Stimulated activated CD4-positive, alpha-beta T cell treated with anti-CD3 and anti-CD28 coated beads, Interleukin-15, amount 100 ng/mL, for 24 hours (primary cell): ENCODE measurements at regions not wholly inside any gene's neighbourhood (a gene's known extent, or its start where the extent isn't known, plus 50 kb on each side); places are given as distances from the start of the nearest gene placed in this dataset.

Experiments used
- DNase-seq: peaks from one replicate; pipeline ENCODE4 v3.0.0-alpha.2; 2020

DNA sequence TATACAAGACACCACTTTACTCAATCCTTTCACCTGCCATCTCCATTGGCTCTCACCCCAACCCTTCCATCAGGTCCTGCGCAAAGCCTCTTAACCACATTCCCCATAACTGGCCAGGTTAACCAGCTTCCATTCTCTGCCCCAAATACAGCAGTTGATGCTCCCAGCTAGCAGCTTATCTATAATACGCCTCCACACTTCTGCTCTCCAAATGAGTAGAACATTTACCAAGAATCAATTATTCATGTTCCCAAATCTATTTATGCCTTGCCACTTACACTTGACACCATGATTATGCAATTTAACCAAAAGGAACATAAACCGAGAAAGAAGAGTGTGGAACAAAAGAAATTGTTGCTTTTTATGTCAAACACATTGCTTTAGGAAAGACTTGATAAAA, 103.7 kb upstream of the TPM1 start:
- no peak for DNase-seq

- DNase-seq, result no peak
Observed at GRCh38 chr15:62940093-62940754, 102.3 kb upstream of the TPM1 start.

- peak; percentile 13 for DNase-seq
Observed at GRCh38 chr15:62940755-62941361, 101.7 kb upstream of the TPM1 start.

DNA sequence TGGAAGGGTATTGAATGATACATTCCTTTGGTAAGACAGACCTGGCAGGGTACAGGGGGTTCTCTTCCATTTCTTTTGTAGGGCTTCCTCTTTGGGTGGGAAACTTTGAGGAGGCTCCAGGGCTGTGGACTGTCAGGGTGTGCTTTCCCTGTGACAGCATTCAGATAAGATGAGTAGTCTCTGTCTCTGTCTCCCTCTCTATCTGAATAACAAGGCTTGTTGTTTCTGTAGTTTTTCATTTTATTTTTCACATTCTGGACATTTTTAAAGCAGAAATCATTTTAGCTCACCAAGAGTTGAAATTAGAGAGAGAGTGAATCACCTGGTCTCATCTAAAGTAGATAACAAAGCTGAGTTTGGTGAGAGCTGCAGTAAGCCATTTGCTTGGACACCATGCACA, 100.8 kb upstream of the TPM1 start:
- no peak for DNase-seq

DNA sequence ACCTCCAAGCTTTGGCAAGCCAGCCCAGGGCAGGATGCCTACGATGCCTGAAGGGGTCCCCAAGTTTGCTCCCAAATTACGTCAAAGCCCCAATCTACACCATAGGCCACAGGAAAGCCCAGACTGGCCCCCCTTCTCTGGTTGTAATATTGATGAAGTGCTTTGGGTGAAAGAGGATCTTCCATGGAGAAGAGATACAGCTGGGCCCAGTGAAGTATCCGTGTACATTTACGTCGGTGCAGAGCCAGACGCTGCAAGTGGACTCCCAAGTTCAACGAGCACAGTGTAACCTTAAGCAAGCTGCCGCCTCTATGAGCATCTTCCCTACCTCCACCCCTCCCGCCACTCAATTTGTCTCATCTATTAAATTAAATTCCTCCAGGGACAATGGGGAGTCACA, 100.1 kb upstream of the TPM1 start:
- no peak for DNase-seq

DNA sequence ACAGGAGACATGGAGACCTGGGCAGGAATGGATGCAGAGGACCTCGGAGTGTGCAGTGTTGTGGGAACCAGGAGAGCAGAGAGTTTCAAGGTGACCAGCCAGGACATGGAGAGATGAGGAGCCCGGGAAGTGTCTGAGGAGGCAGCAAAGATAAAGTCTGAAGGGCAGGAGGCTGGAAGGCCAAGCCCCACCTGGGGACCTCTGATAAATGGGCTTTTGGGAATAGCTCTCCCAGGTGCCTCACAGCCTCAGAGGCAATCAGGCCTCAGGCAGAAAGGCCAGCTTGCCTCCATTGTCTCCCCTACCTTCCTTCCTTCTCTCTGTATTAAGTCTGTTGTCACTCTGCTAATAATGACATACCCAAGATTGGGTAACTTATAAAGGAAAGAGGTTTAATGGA, 97.5 kb upstream of the TPM1 start:
- DNase-seq, result no peak

DNA sequence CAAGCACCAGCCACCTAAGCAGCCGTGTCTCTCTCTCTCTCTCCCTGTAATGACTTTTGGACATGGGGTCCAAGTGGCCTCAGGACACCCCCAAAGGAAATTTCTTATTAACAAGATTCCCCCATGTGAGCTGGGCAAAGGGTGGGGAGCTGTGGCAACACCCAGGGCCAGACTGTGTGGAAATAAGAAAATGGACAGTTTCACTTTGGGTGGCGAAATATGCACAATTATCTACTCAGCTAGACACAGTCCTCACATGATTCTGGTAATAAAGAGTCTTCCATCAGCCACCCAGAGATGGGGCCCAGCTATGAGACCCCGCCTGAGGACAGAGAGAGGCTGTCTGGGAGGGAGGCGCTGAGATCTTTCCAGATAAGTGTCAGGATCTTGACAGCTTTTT, 96.8 kb upstream of the TPM1 start:
- no peak for DNase-seq

DNA sequence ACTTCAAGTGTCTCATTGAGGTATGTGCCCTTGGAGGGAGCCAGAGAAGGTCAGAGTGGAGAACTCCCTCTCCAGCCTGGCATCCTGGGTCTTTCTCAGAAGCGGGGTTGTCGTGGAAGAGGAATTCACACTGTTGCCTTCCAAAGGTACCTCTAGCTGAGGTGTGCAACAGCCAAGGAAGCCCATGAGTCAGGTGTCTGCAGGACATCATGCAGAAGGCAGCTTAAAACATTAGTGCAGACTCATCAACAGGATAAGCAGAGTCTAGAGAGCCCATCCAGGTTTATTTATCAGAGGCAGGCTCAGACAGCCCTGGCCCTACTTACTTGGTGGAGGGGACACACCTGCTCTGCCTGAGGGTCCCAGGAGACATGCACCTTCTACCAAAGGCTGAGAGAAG, 95.6 kb upstream of the TPM1 start:
- no peak for DNase-seq

DNA sequence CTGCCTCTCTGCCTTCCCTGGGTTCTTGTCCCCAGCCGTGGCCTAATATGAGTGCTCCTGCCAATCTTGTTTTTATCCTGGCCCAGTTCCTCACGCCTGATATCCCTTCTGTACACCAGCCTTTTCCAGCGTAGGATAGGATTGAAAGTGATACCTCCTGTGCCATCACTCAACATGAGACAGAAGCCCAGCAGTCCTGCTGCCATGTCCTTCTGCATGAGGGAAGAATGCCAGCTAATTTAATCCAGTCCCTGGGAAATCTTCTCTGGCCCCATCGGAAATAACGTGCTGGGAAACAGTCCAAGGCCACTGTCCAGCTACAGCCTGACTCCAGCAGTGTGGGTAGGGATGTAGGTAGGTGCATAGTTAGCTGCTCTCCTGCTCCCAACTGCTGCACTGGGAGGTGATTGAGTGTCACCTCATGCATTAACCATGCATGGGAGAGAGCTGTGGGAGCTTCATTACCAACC, 92.0 kb upstream of the TPM1 start:
- DNase-seq, result no peak

DNA sequence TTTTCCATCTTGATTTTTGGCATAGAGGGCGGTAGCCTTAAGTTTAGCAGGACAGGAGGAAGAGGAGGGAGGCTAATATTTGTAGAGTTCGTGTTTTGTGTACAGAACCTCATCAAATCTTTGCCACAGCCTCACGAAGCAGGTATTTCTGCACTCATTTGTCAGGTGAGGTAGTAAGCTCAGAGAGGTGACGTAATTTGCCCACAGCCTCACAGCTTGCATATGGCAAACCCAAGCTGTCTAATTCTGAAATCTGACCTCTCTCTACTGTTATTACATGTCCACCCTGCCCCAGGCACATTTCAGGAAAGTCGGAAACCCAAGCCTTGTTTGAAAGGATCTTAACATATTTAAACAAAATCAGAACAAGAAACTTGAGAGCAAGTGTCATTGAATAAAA, 91.1 kb upstream of the TPM1 start:
- DNase-seq, result no peak

DNA sequence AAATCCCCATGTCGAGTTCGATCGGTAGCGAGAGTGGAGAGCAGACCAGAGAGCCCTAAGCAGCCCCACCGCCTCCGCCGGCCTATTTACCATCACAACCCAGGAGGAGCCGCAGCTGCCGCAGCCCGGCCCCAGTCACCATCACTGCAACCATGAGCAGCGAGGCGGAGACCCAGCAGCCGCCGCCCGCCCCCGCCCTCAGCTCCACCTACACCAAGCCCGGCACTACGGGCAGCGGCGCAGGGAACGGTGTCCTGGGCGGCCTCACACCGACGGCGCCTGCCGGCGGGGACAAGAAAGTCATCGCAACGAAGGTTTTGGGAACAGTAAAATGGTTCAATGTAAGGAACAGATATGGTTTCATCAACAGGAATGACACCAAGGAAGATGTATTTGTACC, 89.5 kb upstream of the TPM1 start:
- no peak for DNase-seq

GRCh38 chr15:62953496-62954045, 89.0 kb upstream of the TPM1 start:
- no peak for DNase-seq

GRCh38 chr15:62957130-62957529, 85.4 kb upstream of the TPM1 start:
- no peak for DNase-seq

DNA sequence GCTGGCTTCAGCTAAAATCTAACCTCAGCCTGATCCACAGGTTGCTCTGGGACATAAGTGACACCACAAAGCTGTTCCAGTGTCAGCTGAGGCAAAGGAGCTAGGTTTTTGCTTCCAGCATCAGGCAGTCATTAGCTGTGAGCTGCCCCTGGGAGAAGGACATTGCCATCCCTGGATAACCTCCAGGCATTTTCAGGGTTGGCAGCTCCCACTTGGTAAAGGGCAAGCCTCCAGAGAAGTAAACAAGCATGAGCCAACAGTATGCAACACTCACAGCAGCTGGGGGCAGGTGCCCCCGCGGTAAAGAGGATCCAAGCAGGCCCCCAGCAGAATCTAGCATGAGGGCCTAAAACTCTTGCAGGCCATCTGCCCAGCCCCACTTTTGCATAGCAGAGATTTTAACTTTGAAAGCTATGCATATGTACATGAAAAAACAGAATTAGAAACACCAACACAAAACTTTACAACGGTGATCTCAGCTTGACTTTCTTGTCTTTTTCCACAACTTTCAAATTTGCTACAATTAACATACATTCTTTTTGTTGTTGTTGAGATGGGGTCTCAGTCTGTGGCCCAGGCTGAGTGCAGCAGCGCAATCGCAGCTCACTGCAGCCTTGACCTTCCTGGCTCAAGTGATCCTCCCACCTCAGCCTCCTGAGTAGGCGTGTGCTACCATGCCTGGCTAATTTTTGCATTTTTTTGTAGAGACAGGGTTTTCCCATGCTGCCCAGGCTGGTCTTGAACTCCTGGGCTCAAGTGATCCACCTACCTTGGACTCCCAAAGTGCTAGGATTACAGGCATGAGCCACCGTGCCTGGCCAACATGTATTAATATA, 83.8 kb upstream of the TPM1 start:
- DNase-seq, result no peak

DNA sequence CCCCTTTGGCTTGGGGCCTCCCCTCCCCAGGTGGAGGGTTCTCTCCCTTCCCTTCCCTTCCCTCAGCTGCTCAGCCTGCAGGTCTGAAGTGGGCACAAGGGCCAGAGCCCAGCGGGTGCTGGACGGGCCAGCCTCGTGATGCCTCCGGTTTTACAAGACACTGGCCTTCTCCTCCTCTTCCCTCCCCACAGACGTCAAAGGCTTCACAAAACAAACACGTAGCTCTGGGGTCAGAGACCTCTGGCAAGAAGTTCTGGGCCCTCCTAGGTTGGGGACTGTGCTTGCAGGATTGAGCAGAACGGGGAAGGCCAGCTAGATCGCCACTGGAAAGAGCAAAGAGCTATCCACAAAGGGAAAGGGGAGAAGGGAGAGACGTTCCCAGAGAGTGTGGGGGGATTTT, 81.4 kb upstream of the TPM1 start:
- DNase-seq, result no peak

- no peak for DNase-seq
Observed at GRCh38 chr15:62962101-62962995, 80.2 kb upstream of the TPM1 start.

- no peak for DNase-seq
Observed at GRCh38 chr15:62964251-62964650, 78.3 kb upstream of the TPM1 start.

DNA sequence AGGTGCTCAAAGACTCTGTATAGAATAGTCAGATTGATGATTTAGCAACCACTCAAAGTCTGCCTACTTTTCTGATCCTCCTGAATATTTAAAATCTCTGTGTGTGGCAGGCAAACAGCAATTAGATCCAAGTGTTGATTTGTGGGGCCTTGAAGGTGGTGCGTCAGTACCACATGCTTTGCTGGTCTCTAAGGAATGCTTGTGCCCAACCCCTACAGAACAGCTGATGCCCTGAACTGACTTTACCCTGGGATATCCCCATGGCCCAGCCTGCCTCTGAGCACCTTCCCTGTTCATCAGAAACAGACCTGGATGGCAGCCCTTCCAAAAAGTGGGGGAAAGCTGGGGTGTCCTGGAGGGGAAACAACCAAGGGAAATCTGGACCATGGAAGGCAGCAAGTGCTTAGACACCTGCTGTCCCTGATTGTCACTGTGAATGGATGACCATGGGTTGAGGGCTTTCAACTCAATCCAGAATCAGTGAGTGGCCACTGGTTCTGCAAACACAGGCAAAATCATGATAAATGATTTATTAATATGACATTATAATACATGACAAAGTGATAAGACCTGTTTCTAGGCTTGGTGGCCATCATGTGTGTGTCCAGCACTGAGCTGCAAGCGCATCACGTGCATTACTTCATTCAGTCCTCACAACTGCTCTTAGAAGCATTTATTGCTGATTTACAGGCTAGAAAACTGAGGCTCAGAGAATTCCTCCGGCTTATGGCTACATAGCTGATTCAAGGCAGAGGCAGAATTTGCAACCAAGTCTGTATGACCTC, 76.1 kb upstream of the TPM1 start:
- DNase-seq, result no peak

DNA sequence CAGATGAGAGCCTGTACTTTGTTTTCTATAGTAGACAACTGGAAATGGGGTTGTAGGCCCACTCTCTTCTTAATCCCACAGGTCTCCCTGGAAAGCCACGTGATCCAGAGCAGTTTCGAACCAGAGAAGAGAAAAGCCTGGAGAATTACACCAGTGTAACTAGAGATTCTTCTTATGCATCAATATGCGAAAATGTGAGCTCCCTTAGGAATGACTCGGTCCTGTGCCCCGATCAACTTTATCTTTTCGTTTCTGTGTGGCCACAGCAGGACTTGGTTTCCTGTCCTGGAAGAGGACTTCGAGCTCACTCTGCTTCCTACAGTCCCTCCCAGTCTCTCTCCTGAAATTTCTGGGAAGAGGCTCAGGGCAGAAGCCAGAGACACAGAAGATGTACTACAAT, 73.8 kb upstream of the TPM1 start:
- DNase-seq, result no peak

DNA sequence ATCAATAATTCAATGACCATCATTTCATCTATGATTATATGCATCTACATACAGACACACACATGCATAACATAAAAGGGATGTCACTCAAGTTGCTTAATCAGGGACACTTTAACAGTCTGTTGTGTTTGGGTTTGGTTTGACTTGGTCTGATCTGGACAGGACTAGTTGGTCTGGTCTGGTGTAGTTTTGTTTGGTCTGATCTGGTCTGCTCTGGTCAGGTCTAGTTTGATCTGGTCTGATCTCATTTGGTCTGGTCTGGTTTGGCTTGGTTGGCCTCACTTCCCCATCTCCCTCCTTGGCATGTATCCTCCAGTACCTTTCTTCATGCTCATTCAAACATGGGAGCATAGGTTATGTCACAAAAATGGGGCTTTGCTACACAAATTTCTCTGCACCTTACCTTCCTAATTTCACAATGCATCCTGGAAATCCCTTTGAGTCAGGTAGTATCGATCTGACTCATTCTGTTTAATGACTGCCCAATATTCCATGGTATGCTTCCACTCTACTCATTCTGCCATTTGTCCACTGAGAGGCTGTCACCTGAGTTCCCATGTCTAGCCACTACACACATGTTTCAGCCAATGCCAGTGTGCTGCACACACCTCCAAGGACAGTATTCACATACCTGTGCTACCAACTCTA, 73.0 kb upstream of the TPM1 start:
- DNase-seq, result no peak

DNA sequence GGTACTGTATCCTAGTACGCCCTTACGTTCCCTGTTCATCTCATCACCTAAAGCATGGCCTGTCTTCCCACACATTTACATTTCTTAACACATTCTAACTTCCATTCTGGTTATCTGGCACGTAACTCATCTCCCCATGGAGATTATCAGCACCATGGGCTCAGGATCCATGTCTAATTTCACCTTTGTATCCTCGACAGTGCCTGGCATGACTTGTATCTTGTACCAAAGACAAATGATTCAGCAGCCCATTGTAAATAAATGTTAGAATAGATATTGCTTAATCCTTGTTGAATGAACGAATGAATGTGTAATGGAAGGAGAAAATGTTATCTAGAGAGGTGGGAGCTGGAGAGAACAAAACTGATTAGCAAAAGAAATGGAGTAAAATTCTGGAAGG, 69.7 kb upstream of the TPM1 start:
- no peak for DNase-seq
